ENCODE measurements at regions not wholly inside any gene's neighbourhood (a gene's known extent, or its start where the extent isn't known, plus 50 kb on each side); places are given as distances from the start of the nearest gene placed in this dataset.

DNA sequence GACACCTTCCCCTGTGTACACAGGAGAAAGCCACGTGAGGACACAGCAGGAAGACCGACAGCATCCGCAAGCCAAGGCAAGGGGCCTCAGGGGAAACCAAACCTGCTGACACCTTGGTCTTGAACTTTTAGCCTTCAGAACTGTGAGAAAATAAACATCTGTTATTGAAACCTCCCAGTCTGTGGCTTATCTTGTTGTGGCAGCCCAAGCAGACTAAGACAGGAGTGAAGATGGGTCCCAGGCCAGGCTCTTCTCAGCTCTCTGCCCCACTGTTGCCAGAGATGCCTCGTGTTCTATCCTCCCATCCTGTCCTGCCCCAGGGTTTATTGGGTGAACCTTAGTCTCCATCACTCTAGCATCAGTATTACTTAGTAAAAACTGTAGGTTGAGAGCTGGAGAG lies 236.3 kb downstream of the MATN1 start:
- dilution Hi-C loops (cut with MboI; ENCODE audit: extremely low pct_ligation_motif_present, low sequenced_read_pairs), result no loop called here
- TF ChIP-seq, protein P1, sequence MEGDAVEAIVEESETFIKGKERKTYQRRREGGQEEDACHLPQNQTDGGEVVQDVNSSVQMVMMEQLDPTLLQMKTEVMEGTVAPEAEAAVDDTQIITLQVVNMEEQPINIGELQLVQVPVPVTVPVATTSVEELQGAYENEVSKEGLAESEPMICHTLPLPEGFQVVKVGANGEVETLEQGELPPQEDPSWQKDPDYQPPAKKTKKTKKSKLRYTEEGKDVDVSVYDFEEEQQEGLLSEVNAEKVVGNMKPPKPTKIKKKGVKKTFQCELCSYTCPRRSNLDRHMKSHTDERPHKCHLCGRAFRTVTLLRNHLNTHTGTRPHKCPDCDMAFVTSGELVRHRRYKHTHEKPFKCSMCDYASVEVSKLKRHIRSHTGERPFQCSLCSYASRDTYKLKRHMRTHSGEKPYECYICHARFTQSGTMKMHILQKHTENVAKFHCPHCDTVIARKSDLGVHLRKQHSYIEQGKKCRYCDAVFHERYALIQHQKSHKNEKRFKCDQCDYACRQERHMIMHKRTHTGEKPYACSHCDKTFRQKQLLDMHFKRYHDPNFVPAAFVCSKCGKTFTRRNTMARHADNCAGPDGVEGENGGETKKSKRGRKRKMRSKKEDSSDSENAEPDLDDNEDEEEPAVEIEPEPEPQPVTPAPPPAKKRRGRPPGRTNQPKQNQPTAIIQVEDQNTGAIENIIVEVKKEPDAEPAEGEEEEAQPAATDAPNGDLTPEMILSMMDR (optimal IDR thresholded peaks at IDR 0.05 in 1 of 3, IDR thresholded peaks at IDR 0.05 in 1 of 3, conservative IDR thresholded peaks at IDR 0.05 in 1 of 3; ENCODE audit: extremely low read depth in 1 of 3, insufficient read depth in 2 of 3, low read length in 3 of 3), result no peak
- TF ChIP-seq EZH2 (IDR thresholded peaks at IDR 0.05; ENCODE audit: low read length), result no peak
- Histone ChIP-seq H3K27me3 (ENCODE audit: control insufficient read depth, extremely low read depth, insufficient read depth, low read length) (no peaks in the 10 kb centered on the region), H3K4me2 (ENCODE audit: control insufficient read depth, extremely low read depth, insufficient read depth, low read depth, low read length) (no peak overlapping the region), H3K9ac (ENCODE audit: control insufficient read depth, extremely low read depth, insufficient read depth, low read length) (no peak overlapping the region), H2AFZ (ENCODE audit: control insufficient read depth, low read length) (no peak overlapping the region), H3K79me2 (ENCODE audit: control insufficient read depth, insufficient read depth, low read length) (no peaks in the 10 kb centered on the region), H4K20me1 (ENCODE audit: control insufficient read depth, extremely low read depth, insufficient read depth, low read length) (no peaks in the 10 kb centered on the region), H3K27ac (ENCODE audit: control insufficient read depth, insufficient read depth, low read length) (no peak overlapping the region), H3K9me3 (ENCODE audit: control insufficient read depth, low read depth, low read length) (peaks cover 4% of the 10 kb centered on the region), H3K4me3 (ENCODE audit: control insufficient read depth in 2 of 3, extremely low read depth in 1 of 3, insufficient read depth in 2 of 3, low read depth in 1 of 3, low read length in 3 of 3) (no peak overlapping the region), H3K4me1 (ENCODE audit: control insufficient read depth, extremely low read depth, insufficient read depth, low read length) (no peaks in the 10 kb centered on the region), H3K9me1 (ENCODE audit: control insufficient read depth, extremely low read depth, insufficient read depth, low read length) (no peaks in the 10 kb centered on the region), H3K36me3 (ENCODE audit: control insufficient read depth in 2 of 2, extremely low read depth in 1 of 2, insufficient read depth in 2 of 2, low read length in 2 of 2) (no peaks in the 10 kb centered on the region)
- FAIRE-seq (no peak), DNase-seq (ENCODE audit: low read depth, low spot score) (no peak)

DNA sequence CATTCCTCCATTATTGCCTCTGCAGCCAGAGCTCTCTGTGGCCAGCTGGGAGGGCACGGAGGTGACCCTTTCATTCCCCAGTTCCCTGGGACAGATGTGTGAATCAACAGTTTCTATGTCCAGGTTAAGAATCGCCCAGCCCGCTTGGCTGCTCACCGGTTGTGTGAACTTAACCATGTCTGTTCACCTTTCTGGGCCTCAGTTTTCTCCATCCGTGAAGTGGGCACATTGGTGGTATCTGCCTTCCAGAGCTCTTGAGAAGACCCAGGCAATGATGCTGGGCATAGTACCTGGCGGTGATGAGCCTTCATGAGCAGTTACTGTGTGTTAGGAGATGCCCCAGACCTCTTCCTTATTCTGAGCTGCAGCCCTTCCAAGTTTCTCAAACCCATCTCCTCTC lies 238.3 kb downstream of the MATN1 start:
- Histone ChIP-seq H3K36me3 (ENCODE audit: control insufficient read depth in 2 of 2, extremely low read depth in 1 of 2, insufficient read depth in 2 of 2, low read length in 2 of 2) (no peaks in the 10 kb centered on the region), H3K27ac (ENCODE audit: control insufficient read depth, insufficient read depth, low read length) (no peak overlapping the region), H3K9me1 (ENCODE audit: control insufficient read depth, extremely low read depth, insufficient read depth, low read length) (no peaks in the 10 kb centered on the region), H3K4me1 (ENCODE audit: control insufficient read depth, extremely low read depth, insufficient read depth, low read length) (no peaks in the 10 kb centered on the region), H3K4me2 (ENCODE audit: control insufficient read depth, extremely low read depth, insufficient read depth, low read depth, low read length) (no peak overlapping the region), H3K4me3 (ENCODE audit: control insufficient read depth in 2 of 3, extremely low read depth in 1 of 3, insufficient read depth in 2 of 3, low read depth in 1 of 3, low read length in 3 of 3) (no peak overlapping the region), H2AFZ (ENCODE audit: control insufficient read depth, low read length) (no peak overlapping the region), H3K9me3 (ENCODE audit: control insufficient read depth, low read depth, low read length) (peaks cover 10% of the 10 kb centered on the region), H3K79me2 (ENCODE audit: control insufficient read depth, insufficient read depth, low read length) (no peaks in the 10 kb centered on the region), H3K27me3 (ENCODE audit: control insufficient read depth, extremely low read depth, insufficient read depth, low read length) (no peaks in the 10 kb centered on the region), H4K20me1 (ENCODE audit: control insufficient read depth, extremely low read depth, insufficient read depth, low read length) (no peaks in the 10 kb centered on the region), H3K9ac (ENCODE audit: control insufficient read depth, extremely low read depth, insufficient read depth, low read length) (no peak overlapping the region)
- no peak for TF ChIP-seq EZH2 (IDR thresholded peaks at IDR 0.05; ENCODE audit: low read length)
- TF ChIP-seq, protein P1 (optimal IDR thresholded peaks at IDR 0.05 in 1 of 3, IDR thresholded peaks at IDR 0.05 in 1 of 3, conservative IDR thresholded peaks at IDR 0.05 in 1 of 3; ENCODE audit: extremely low read depth in 1 of 3, insufficient read depth in 2 of 3, low read length in 3 of 3), result no peak
- FAIRE-seq (no peak), DNase-seq (ENCODE audit: low read depth, low spot score) (no peak)
- dilution Hi-C loops (cut with MboI; ENCODE audit: extremely low pct_ligation_motif_present, low sequenced_read_pairs), result no loop called here

Data from keratinocyte (primary cell).